H9 (cell line): ENCODE measurements at regions not wholly inside any gene's neighbourhood (a gene's known extent, or its start where the extent isn't known, plus 50 kb on each side); places are given as distances from the start of the nearest gene placed in this dataset.

Experiments used
- DNase-seq: peaks from one replicate; pipeline ENCODE4 v3.0.0-alpha.2; 2017
- H2AFZ ChIP-seq: one replicate; pipeline ENCODE4 v1.6.1; 2013; ENCODE audit warnings: mild to moderate bottlenecking, low read length, control low read depth, moderate library complexity
- H2AK5ac ChIP-seq: 2 replicates; pipeline ENCODE4 v1.6.1; 2013; ENCODE audit warnings: low read length, control low read depth, mixed read lengths; ENCODE audit not compliant: insufficient read length
- H2BK120ac ChIP-seq: one replicate; pipeline ENCODE4 v1.6.1; 2013; ENCODE audit warnings: low read depth, mild to moderate bottlenecking, low read length, control low read depth, inconsistent platforms; ENCODE audit not compliant: poor library complexity, severe bottlenecking
- H2BK12ac ChIP-seq: 2 replicates; pipeline ENCODE4 v1.6.1; 2013; ENCODE audit warnings: low read length, control low read depth, mixed read lengths, low read depth; ENCODE audit not compliant: insufficient read length
- H2BK15ac ChIP-seq: 2 replicates; pipeline ENCODE4 v1.6.1; 2013; ENCODE audit warnings: low read depth, low read length, control low read depth
- H2BK20ac ChIP-seq: one replicate; pipeline ENCODE4 v1.6.1; 2013; ENCODE audit warnings: low read depth, mild to moderate bottlenecking, low read length, control low read depth, inconsistent platforms; ENCODE audit not compliant: poor library complexity, severe bottlenecking
- H2BK5ac ChIP-seq: 2 replicates; pipeline ENCODE4 v1.6.1; 2013; ENCODE audit warnings: low read length, control low read depth, mixed read lengths; ENCODE audit not compliant: insufficient read length
- H3K14ac ChIP-seq: 2 replicates; pipeline ENCODE4 v1.6.1; 2013; ENCODE audit warnings: low read length, control low read depth; ENCODE audit not compliant: insufficient read depth
- H3K18ac ChIP-seq: 2 replicates; pipeline ENCODE4 v1.6.1; 2013; ENCODE audit warnings: low read depth, mild to moderate bottlenecking, mixed read lengths, low read length, control low read depth; ENCODE audit not compliant: insufficient read length
- H3K23ac ChIP-seq: 2 replicates; pipeline ENCODE4 v1.6.1; 2013; ENCODE audit warnings: low read length, control low read depth, mixed read lengths, low read depth; ENCODE audit not compliant: insufficient read length
- H3K23me2 ChIP-seq: 2 replicates; pipeline ENCODE4 v1.6.1; 2013; ENCODE audit warnings: low read depth, mild to moderate bottlenecking, mixed read lengths, low read length, control low read depth; ENCODE audit not compliant: insufficient read length, poor library complexity, severe bottlenecking
- H3K27ac ChIP-seq: 2 replicates; pipeline ENCODE4 v1.5.1; 2013; ENCODE audit warnings: low read length, control low read depth, mixed read lengths, low read depth; ENCODE audit not compliant: insufficient read length
- H3K27me3 ChIP-seq: 2 replicates; pipeline ENCODE4 v1.6.1; 2013; ENCODE audit warnings: low read length, control low read depth, inconsistent platforms; ENCODE audit not compliant: insufficient read depth
- H3K4ac ChIP-seq: 2 replicates; pipeline ENCODE4 v1.6.1; 2013; ENCODE audit warnings: low read depth, mild to moderate bottlenecking, control low read depth, inconsistent platforms, low read length, moderate library complexity
- H3K4me1 ChIP-seq: 2 replicates; pipeline ENCODE4 v1.6.1; 2013; ENCODE audit warnings: low read length, control low read depth, inconsistent platforms; ENCODE audit not compliant: insufficient read depth
- H3K4me2 ChIP-seq: 2 replicates; pipeline ENCODE4 v1.6.1; 2013; ENCODE audit warnings: low read length, control low read depth, mixed read lengths; ENCODE audit not compliant: insufficient read length, insufficient read depth
- H3K56ac ChIP-seq: 2 replicates; pipeline ENCODE4 v1.6.1; 2013; ENCODE audit warnings: low read depth, mild to moderate bottlenecking, mixed read lengths, low read length, control low read depth; ENCODE audit not compliant: insufficient read length
- H3K79me1 ChIP-seq: 2 replicates; pipeline ENCODE4 v1.6.1; 2013; ENCODE audit warnings: low read depth, mild to moderate bottlenecking, moderate library complexity, low read length, control low read depth, inconsistent platforms; ENCODE audit not compliant: insufficient read depth, poor library complexity, severe bottlenecking
- H3K79me2 ChIP-seq: 2 replicates; pipeline ENCODE4 v1.6.1; 2013; ENCODE audit warnings: low read length, control low read depth, inconsistent platforms; ENCODE audit not compliant: insufficient read depth
- H3K9ac ChIP-seq: 2 replicates; pipeline ENCODE4 v1.6.1; 2013; ENCODE audit warnings: low read length, control low read depth, mixed read lengths; ENCODE audit not compliant: insufficient read length; ENCODE audit errors: extremely low read depth
- H3K9me3 ChIP-seq: one replicate; pipeline ENCODE4 v1.6.1; 2013; ENCODE audit warnings: low read depth, low read length, inconsistent platforms; ENCODE audit not compliant: control insufficient read depth
- H3T11ph ChIP-seq: one replicate; pipeline ENCODE4 v1.6.1; 2013; ENCODE audit warnings: mild to moderate bottlenecking, low read length, control low read depth, inconsistent platforms
- H4K20me1 ChIP-seq: one replicate; pipeline ENCODE4 v1.6.1; 2013; ENCODE audit not compliant: control insufficient read depth, insufficient read length, insufficient read depth
- H4K5ac ChIP-seq: 2 replicates; pipeline ENCODE4 v1.6.1; 2013; ENCODE audit warnings: low read depth, mild to moderate bottlenecking, mixed read lengths, low read length, control low read depth; ENCODE audit not compliant: insufficient read length
- H4K8ac ChIP-seq: replicated peaks from 2 replicates; pipeline ENCODE4 v1.6.1; 2013; ENCODE audit warnings: low read length, control low read depth, mixed read lengths, low read depth; ENCODE audit not compliant: insufficient read length
- H4K91ac ChIP-seq: 2 replicates; pipeline ENCODE4 v1.6.1; 2013; ENCODE audit warnings: low read depth, mild to moderate bottlenecking, moderate library complexity, mixed read lengths, low read length, control low read depth; ENCODE audit not compliant: insufficient read length
- H3K27ac Mint-ChIP-seq, 3 experiments: 2 replicates in 2 of 3; 3 replicates in 1 of 3; pipeline ENCODE4 v1.8.0; 2020 to 2021; ENCODE audit warnings: mixed read lengths in 3 of 3, mild to moderate bottlenecking in 1 of 3, moderate library complexity in 1 of 3
- H3K27me3 Mint-ChIP-seq: 2 replicates; pipeline ENCODE4 v1.8.0; 2021; ENCODE audit warnings: low read depth, mild to moderate bottlenecking, moderate library complexity, mixed read lengths
- H3K36me3 Mint-ChIP-seq, 3 experiments: 2 replicates in 2 of 3; 3 replicates in 1 of 3; pipeline ENCODE4 v1.8.0; 2020 to 2021; ENCODE audit warnings: low read depth in 3 of 3, mixed read lengths in 3 of 3; ENCODE audit not compliant: insufficient read depth in 1 of 3
- H3K4me1 Mint-ChIP-seq, 2 experiments: 2 replicates each; pipeline ENCODE4 v1.8.0; 2020; ENCODE audit warnings: mixed read lengths in 2 of 2
- H3K4me3 Mint-ChIP-seq, 2 experiments: 2 replicates in 1 of 2; 3 replicates in 1 of 2; pipeline ENCODE4 v1.8.0; 2020 to 2021; ENCODE audit warnings: mild to moderate bottlenecking in 2 of 2, mixed read lengths in 2 of 2, moderate library complexity in 1 of 2
- H3K9me3 Mint-ChIP-seq, 2 experiments: 2 replicates in 1 of 2; 3 replicates in 1 of 2; pipeline ENCODE4 v1.8.0; 2020; ENCODE audit warnings: mild to moderate bottlenecking in 2 of 2, mixed read lengths in 2 of 2, moderate library complexity in 1 of 2
- CTCF ChIP-seq: fragments of 200-600 bp; sonication (generic); conservative IDR thresholded peaks from 3 replicates; pipeline ENCODE4 v1.8.0; 2021; ENCODE audit warnings: antibody characterized with exemption, mild to moderate bottlenecking
- WGBS: extraction: QIAGEN DNeasy Blood & Tissue Kit; methylation state at CpG from one replicate; pipeline ENCODE4 v1.1.7; 2013; ENCODE audit warnings: missing lambda C conversion rate, low lambda C conversion rate, mixed read lengths; ENCODE audit not compliant: insufficient read length; ENCODE audit errors: extremely low coverage; 5-methylcytosine and 5-hydroxymethylcytosine counted together

DNA sequence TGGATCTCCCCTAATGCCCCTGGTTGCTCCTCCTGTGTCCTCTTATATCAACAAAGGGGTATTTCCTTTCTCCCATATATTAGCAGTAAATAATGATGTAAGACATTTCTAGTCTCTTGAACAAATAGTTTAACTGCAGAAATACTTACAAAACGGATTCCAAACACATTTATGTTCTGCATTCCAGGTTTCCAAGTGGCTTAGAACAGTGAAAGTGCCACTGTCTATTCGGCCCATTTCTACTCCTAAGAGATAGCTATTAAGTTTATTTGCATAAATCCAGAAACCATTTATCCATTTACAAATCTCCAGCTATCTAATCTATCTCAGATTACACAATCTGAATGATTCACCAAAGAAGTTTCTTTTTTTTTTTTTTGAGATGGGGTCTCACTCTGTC, 55.8 kb upstream of the FRMD4B start:
- DNase-seq = no peak
- no peak overlapping the region for H3K27ac Mint-ChIP-seq
- H3K9me3 ChIP-seq = peaks cover 4% of the 10 kb centered on the region
- no peak overlapping the region for H2BK20ac ChIP-seq
- no peak overlapping the region for H4K5ac ChIP-seq
- H3K4me1 ChIP-seq = no peaks in the 10 kb centered on the region; the same call in 1 of the 2 replicates
- no peak overlapping the region for H3K23ac ChIP-seq
- no peak overlapping the region for H3K56ac ChIP-seq
- no peak overlapping the region for H2BK12ac ChIP-seq
- no peak overlapping the region for H2BK120ac ChIP-seq
- H3K4me2 ChIP-seq = no peak overlapping the region
- no peak overlapping the region for H3K4me3 Mint-ChIP-seq
- H3K36me3 Mint-ChIP-seq = peaks cover 0 to 13% (median 0%) of the 10 kb centered on the region in 3 experiments; a peak in 3 of 7 replicates
- H3K27ac ChIP-seq = no peak overlapping the region
- no peaks in the 10 kb centered on the region for H3K23me2 ChIP-seq
- H3K4me1 Mint-ChIP-seq = peaks cover 13 to 26% of the 10 kb centered on the region in 2 experiments
- H3K14ac ChIP-seq = no peak overlapping the region
- H4K20me1 ChIP-seq = no peaks in the 10 kb centered on the region
- H3K4ac ChIP-seq = no peak overlapping the region
- H3K18ac ChIP-seq = no peak overlapping the region
- H3K27me3 Mint-ChIP-seq = no peaks in the 10 kb centered on the region
- H3K79me2 ChIP-seq = no peaks in the 10 kb centered on the region
- no peak overlapping the region for H4K91ac ChIP-seq
- no peaks in the 10 kb centered on the region for H3K79me1 ChIP-seq
- H3K27me3 ChIP-seq = no peaks in the 10 kb centered on the region
- no peak overlapping the region for H3T11ph ChIP-seq
- H2BK5ac ChIP-seq = no peak overlapping the region
- no CpG with 5 or more reads among the region's 2 CpGs for WGBS
- no peak overlapping the region for H2AFZ ChIP-seq
- peaks cover 5 to 8% of the 10 kb centered on the region in 2 experiments; a peak in 4 of 5 replicates for H3K9me3 Mint-ChIP-seq
- TF ChIP-seq CTCF = no peak
- no peak overlapping the region for H2AK5ac ChIP-seq
- no peak overlapping the region for H2BK15ac ChIP-seq
- H3K9ac ChIP-seq = no peak overlapping the region
- H4K8ac ChIP-seq = no peak overlapping the region
